GM10248 (cell line): ENCODE measurements at regions not wholly inside any gene's neighbourhood (a gene's known extent, or its start where the extent isn't known, plus 50 kb on each side); places are given as distances from the start of the nearest gene placed in this dataset.

Source experiments
- CTCF ChIA-PET: fragments of 300-600 bp; sonication (Branson Sonifier 250); formaldehyde crosslinking; extraction: SDS; loops from one replicate; lab custom pipeline; 2021; ENCODE audit warnings: antibody characterized with exemption; lab: Yijun Ruan, JAX
- POLR2A ChIA-PET: fragments of 350-650 bp; sonication (Branson Sonifier 250); formaldehyde crosslinking; extraction: SDS; loops from one replicate; lab custom pipeline; 2020; ENCODE audit warnings: antibody characterized with exemption; lab: Yijun Ruan, JAX
- DNase-seq: peaks from one replicate; pipeline ENCODE4 v3.0.0; 2012; ENCODE audit errors: extremely low spot score
- TF ChIP-seq, protein P1 (sequence below): IDR thresholded peaks from 2 replicates; pipeline ENCODE4 v1.5.1; 2012; ENCODE audit warnings: mild to moderate bottlenecking, low read depth; ENCODE audit errors: extremely low read depth, missing control alignments, control extremely low read depth

GRCh38 chr12:62205346-62205745, 54.9 kb upstream of the USP15 start:
- ChIA-PET POLR2A (no interaction called here), CTCF (no interaction called here)
- no peak for DNase-seq
- TF ChIP-seq, protein P1, sequence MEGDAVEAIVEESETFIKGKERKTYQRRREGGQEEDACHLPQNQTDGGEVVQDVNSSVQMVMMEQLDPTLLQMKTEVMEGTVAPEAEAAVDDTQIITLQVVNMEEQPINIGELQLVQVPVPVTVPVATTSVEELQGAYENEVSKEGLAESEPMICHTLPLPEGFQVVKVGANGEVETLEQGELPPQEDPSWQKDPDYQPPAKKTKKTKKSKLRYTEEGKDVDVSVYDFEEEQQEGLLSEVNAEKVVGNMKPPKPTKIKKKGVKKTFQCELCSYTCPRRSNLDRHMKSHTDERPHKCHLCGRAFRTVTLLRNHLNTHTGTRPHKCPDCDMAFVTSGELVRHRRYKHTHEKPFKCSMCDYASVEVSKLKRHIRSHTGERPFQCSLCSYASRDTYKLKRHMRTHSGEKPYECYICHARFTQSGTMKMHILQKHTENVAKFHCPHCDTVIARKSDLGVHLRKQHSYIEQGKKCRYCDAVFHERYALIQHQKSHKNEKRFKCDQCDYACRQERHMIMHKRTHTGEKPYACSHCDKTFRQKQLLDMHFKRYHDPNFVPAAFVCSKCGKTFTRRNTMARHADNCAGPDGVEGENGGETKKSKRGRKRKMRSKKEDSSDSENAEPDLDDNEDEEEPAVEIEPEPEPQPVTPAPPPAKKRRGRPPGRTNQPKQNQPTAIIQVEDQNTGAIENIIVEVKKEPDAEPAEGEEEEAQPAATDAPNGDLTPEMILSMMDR, result no peak

- TF ChIP-seq, protein P1, result no peak
- ChIA-PET POLR2A (no interaction called here), CTCF (interaction anchor here (1.0 to 2.2 kb wide), 4 partner anchors 9 to 26 kb away, joined by 4 to 8 read pairs (median 6); a partner anchor contains a TSS)
- no peak for DNase-seq
These were observed 53.0 kb upstream of the USP15 start for GRCh38 chr12:62207248-62207647.
